Left hindlimb (tissue), 1 donor: ENCODE measurements at regions not wholly inside any gene's neighbourhood (a gene's known extent, or its start where the extent isn't known, plus 50 kb on each side); places are given as distances from the start of the nearest gene placed in this dataset.

Experiments used
- DNase-seq: peaks from one replicate; pipeline ENCODE4 v3.0.0-alpha.2; 2018

- DNase-seq, result no peak
Observed at GRCh38 chr6:95517568-95517967, 59.8 kb upstream of the MANEA start.

- no peak for DNase-seq
Observed at GRCh38 chr6:95518630-95519227, 58.6 kb upstream of the MANEA start.

- no peak for DNase-seq
Observed at GRCh38 chr6:95519228-95520037, 57.9 kb upstream of the MANEA start.

- no peak for DNase-seq
Observed at GRCh38 chr6:95521181-95521580, 56.2 kb upstream of the MANEA start.
